Fibroblast of lung (primary cell): ENCODE measurements at regions not wholly inside any gene's neighbourhood (a gene's known extent, or its start where the extent isn't known, plus 50 kb on each side); places are given as distances from the start of the nearest gene placed in this dataset.
A peak's percentile ranks its signal among the peaks of the same experiment; 100 is the strongest.

ENCODE experiments used
- DNase-seq, 2 donors: peaks; one replicate each; pipeline versions ENCODE4 v3.0.0 to v3.0.0-alpha.2; 2010; ENCODE audit warnings: low read depth in 2 of 2
- H2AFZ ChIP-seq: 2 replicates; pipeline ENCODE4 v1.5.1; 2012; ENCODE audit warnings: low read length, control low read depth, inconsistent platforms
- H3K27ac ChIP-seq: 2 replicates; pipeline ENCODE4 v1.5.1; 2011; ENCODE audit warnings: low read length, control low read depth; ENCODE audit not compliant: insufficient read depth
- H3K27me3 ChIP-seq: 2 replicates; pipeline ENCODE4 v1.5.1; 2011; ENCODE audit warnings: mild to moderate bottlenecking, low read length; ENCODE audit not compliant: control insufficient read depth, insufficient read depth
- H3K36me3 ChIP-seq: 2 replicates; pipeline ENCODE4 v1.5.1; 2011; ENCODE audit warnings: low read length; ENCODE audit not compliant: control insufficient read depth, insufficient read depth
- H3K4me1 ChIP-seq: 2 replicates; pipeline ENCODE4 v1.5.1; 2011; ENCODE audit warnings: low read length; ENCODE audit not compliant: control insufficient read depth, insufficient read depth; ENCODE audit errors: extremely low read depth
- H3K4me2 ChIP-seq: 2 replicates; pipeline ENCODE4 v1.5.1; 2011; ENCODE audit warnings: low read length, control low read depth; ENCODE audit not compliant: insufficient read depth; ENCODE audit errors: extremely low read depth
- H3K4me3 ChIP-seq, 4 experiments: fragments of 200-600 bp in 1 of 4; sonication (generic) in 1 of 4; replicated peaks in 1 of 4; 2 replicates each; pipeline ENCODE4 v1.5.1; 2011 to 2016; ENCODE audit warnings: low read length in 4 of 4, low read depth in 3 of 4, mild to moderate bottlenecking in 3 of 4, control low read depth in 2 of 4, inconsistent platforms in 1 of 4, mixed read lengths in 1 of 4; ENCODE audit not compliant: insufficient read depth in 1 of 4; ENCODE audit errors: control extremely low read depth in 1 of 4
- H3K79me2 ChIP-seq: 2 replicates; pipeline ENCODE4 v1.5.1; 2012; ENCODE audit warnings: mild to moderate bottlenecking, low read length, inconsistent platforms; ENCODE audit not compliant: control insufficient read depth, insufficient read depth
- H3K9ac ChIP-seq: 2 replicates; pipeline ENCODE4 v1.5.1; 2011; ENCODE audit warnings: mild to moderate bottlenecking, low read length, control low read depth; ENCODE audit not compliant: insufficient read depth
- H3K9me3 ChIP-seq: 2 replicates; pipeline ENCODE4 v1.5.1; 2012; ENCODE audit warnings: low read depth, low read length; ENCODE audit not compliant: control insufficient read depth, insufficient read depth
- H4K20me1 ChIP-seq: 2 replicates; pipeline ENCODE4 v1.5.1; 2011; ENCODE audit warnings: low read length; ENCODE audit not compliant: control insufficient read depth, insufficient read depth; ENCODE audit errors: extremely low read depth
- EZH2 ChIP-seq: IDR thresholded peaks from 2 replicates; pipeline ENCODE4 v1.5.1; 2012; ENCODE audit warnings: low read length, control low read depth, mild to moderate bottlenecking; ENCODE audit errors: missing control alignments
- TF ChIP-seq, protein P1 (sequence below), 2 donors: IDR thresholded peaks in 1 of 2; conservative IDR thresholded peaks in 1 of 2; 1 replicate in 1 of 2; 2 replicates in 1 of 2; pipeline ENCODE4 v1.5.1; 2011 to 2012; ENCODE audit warnings: low read length in 2 of 2, control low read depth in 1 of 2, inconsistent platforms in 1 of 2, low read depth in 1 of 2, mild to moderate bottlenecking in 1 of 2

DNA sequence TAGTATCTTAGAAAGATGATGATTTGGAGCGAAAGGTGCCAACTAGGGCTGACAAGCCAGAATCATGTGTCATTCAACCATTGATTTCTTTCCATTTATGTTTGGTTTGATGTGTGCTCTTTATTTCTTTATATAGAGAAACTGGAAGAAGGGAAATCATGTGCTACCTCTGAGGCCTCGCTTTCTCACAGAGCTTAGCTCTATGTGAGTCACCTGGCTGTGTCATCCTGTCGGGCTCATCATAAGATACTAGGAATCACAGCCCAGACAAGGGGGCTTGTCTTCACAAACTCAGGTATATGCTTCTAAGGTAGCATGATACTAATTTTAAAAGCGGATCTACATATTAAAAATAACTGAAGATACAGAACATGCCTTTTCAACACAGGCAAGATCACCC is 81.7 kb upstream of the GPM6B start:
- H4K20me1 ChIP-seq: no peaks in the 10 kb centered on the region
- no peaks in the 10 kb centered on the region for H3K79me2 ChIP-seq
- H3K9ac ChIP-seq: no peak overlapping the region
- no peaks in the 10 kb centered on the region for H3K9me3 ChIP-seq
- no peak overlapping the region for H3K27ac ChIP-seq
- H3K36me3 ChIP-seq: no peaks in the 10 kb centered on the region
- H3K4me3 ChIP-seq: no peak overlapping the region
- no peak overlapping the region for H3K4me2 ChIP-seq
- H3K4me1 ChIP-seq: no peaks in the 10 kb centered on the region
- H2AFZ ChIP-seq: no peak overlapping the region
- TF ChIP-seq EZH2: no peak
- TF ChIP-seq, protein P1, sequence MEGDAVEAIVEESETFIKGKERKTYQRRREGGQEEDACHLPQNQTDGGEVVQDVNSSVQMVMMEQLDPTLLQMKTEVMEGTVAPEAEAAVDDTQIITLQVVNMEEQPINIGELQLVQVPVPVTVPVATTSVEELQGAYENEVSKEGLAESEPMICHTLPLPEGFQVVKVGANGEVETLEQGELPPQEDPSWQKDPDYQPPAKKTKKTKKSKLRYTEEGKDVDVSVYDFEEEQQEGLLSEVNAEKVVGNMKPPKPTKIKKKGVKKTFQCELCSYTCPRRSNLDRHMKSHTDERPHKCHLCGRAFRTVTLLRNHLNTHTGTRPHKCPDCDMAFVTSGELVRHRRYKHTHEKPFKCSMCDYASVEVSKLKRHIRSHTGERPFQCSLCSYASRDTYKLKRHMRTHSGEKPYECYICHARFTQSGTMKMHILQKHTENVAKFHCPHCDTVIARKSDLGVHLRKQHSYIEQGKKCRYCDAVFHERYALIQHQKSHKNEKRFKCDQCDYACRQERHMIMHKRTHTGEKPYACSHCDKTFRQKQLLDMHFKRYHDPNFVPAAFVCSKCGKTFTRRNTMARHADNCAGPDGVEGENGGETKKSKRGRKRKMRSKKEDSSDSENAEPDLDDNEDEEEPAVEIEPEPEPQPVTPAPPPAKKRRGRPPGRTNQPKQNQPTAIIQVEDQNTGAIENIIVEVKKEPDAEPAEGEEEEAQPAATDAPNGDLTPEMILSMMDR (conservative IDR thresholded peaks at IDR 0.05 in 1 of 2, IDR thresholded peaks at IDR 0.05 in 1 of 2; ENCODE audit: low read depth in 1 of 2, low read length in 2 of 2): no peak
- peak in 1 of 2 donors; percentile 24 for DNase-seq
- H3K27me3 ChIP-seq: no peaks in the 10 kb centered on the region

DNA sequence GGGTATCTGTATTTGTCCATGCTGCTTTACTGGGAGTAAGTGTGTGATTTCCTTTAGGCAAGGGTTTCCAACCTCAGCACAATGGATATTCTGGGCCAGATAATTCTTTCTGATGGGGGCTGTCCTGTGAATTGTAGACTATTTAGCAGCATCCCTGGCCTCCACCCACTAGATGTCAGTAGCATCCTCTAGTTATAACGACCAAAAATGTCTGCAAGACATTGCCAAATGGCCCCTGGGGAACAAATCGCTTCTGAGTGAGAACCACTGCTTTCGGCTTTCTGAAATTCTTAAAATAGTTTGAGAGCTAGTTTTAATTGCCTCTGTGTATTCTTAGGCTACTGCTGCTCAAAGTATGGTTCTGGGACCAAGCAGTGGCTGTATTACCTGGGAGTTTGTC is 81.2 kb upstream of the GPM6B start:
- Histone ChIP-seq H2AFZ (no peak overlapping the region), H3K4me1 (no peaks in the 10 kb centered on the region), H3K27ac (no peak overlapping the region), H4K20me1 (no peaks in the 10 kb centered on the region), H3K4me3 (no peak overlapping the region), H3K4me2 (no peak overlapping the region), H3K79me2 (no peaks in the 10 kb centered on the region), H3K36me3 (no peaks in the 10 kb centered on the region), H3K27me3 (no peaks in the 10 kb centered on the region), H3K9me3 (no peaks in the 10 kb centered on the region), H3K9ac (no peak overlapping the region)
- TF ChIP-seq, protein P1 (conservative IDR thresholded peaks at IDR 0.05 in 1 of 2, IDR thresholded peaks at IDR 0.05 in 1 of 2; ENCODE audit: low read depth in 1 of 2, low read length in 2 of 2): peak in 1 of 2 donors; percentile 13
- no peak for TF ChIP-seq EZH2
- peak in 1 of 2 donors; percentile 45 for DNase-seq

DNA sequence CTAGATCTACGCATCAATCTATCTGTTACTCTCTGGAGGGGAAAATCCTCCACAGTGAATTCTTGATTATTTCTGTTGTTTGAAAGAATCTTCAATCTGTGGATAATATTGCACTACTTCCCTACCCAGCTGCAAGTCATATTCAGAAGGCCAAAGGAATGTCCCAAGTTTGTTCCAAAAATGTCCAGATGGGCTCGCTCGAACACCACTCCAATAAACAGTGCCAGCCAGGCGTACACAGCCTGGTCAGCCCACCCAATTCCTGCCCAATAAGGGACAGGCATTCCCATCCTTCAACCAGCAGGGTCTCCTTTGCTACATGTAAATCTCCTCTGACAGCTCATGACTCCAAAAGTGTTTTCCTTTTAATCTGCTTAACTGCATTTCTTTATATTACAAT is 80.7 kb upstream of the GPM6B start:
- Histone ChIP-seq H3K4me2 (no peak overlapping the region), H3K9me3 (no peaks in the 10 kb centered on the region), H3K27ac (no peak overlapping the region), H2AFZ (no peak overlapping the region), H3K79me2 (no peaks in the 10 kb centered on the region), H3K27me3 (no peaks in the 10 kb centered on the region), H4K20me1 (no peaks in the 10 kb centered on the region), H3K4me1 (no peaks in the 10 kb centered on the region), H3K4me3 (no peak overlapping the region), H3K9ac (no peak overlapping the region), H3K36me3 (no peaks in the 10 kb centered on the region)
- no peak for TF ChIP-seq EZH2
- TF ChIP-seq, protein P1 (conservative IDR thresholded peaks at IDR 0.05 in 1 of 2, IDR thresholded peaks at IDR 0.05 in 1 of 2; ENCODE audit: low read depth in 1 of 2, low read length in 2 of 2): no peak
- peak in 1 of 2 donors; percentile 53 for DNase-seq
